ENCODE measurements at regions not wholly inside any gene's neighbourhood (a gene's known extent, or its start where the extent isn't known, plus 50 kb on each side); places are given as distances from the start of the nearest gene placed in this dataset.

DNA sequence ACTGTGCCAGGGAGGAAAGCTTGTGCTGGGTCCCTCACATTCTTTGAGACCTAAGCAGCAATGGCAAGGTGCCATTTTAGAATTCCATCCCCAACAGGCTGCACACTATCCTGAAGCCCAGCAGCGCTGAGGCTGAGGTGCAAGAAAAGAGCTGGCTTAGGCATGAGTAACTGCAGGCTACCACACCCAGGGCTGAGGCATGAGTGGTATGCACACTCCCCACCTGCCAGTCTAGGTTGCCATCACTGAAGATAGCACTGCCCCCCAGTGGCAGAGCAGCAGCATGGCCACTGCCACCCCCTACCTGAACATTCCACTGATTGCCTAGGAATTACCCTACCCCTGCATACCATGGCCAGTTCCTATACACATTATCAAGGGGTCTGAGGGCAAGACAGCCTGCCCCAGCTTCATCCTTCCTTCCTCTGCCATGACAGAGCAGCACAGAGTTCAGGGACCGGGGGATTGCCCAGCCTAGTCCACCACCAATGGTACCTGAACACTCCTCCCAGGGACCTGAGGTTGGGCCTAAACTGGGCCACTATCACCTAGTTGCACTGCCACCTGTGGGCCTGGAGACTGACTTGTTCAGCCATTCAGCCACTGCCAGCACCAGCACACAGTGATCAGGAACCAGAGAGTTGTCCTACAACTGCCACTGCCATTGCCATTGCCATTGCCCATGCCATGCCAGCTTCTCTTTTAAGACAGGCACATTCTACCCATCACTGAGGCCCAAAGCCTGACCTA, 129.8 kb downstream of the SATB1 start:
- Histone ChIP-seq H3K27me3 (ENCODE audit: insufficient read depth, low read length) (no peaks in the 10 kb centered on the region), H3K4me1 (ENCODE audit: insufficient read depth, low read length) (no peaks in the 10 kb centered on the region), H3K9me3 (ENCODE audit: low read depth, low read length) (peaks cover 22% of the 10 kb centered on the region), H3K4me3 (ENCODE audit: low read length) (no peak overlapping the region)

DNA sequence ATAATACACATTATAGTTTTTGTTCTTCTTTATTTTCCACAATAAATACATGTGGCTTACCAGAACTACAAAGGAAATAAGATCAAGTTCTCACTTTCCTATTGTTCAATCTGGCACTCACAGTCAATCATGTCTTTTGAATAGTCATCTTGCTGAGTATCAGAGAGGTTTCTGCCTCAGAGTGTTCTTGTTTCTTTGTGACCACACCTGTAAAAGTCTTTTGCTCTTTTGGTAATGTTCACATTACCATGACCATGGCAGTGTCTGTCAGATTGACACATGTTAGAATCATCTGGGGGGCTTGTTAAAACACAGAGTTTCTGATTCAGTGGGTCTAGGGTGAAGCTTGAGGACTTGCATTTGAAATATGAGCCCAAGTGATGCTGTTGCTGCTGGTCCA, 135.0 kb downstream of the SATB1 start:
- H3K4me1 ChIP-seq (ENCODE audit: insufficient read depth, low read length), result no peaks in the 10 kb centered on the region
- H3K4me3 ChIP-seq (ENCODE audit: low read length), result no peak overlapping the region
- H3K27me3 ChIP-seq (ENCODE audit: insufficient read depth, low read length), result no peaks in the 10 kb centered on the region
- no peaks in the 10 kb centered on the region for H3K9me3 ChIP-seq (ENCODE audit: low read depth, low read length)

DNA sequence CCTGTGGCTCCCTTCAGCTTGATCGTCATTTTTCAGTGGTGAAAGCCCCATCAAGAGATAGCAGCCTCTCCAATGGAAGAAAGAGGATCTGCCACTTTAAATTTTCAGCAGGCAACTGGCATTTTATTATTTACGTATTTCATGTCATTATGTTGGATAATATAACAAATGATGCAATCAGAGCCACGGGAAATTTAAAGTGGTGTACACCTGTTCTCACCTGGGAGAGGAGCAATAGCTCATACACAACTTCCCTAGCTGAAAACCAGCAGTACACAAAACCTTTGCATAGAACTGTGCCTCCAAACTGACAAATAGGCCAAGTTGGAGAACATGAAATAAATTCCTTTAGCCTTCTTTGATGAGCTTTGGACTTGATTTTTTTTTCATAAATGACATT, 136.9 kb downstream of the SATB1 start:
- H3K4me3 ChIP-seq (ENCODE audit: low read length), result no peak overlapping the region
- H3K27me3 ChIP-seq (ENCODE audit: insufficient read depth, low read length), result no peaks in the 10 kb centered on the region
- H3K4me1 ChIP-seq (ENCODE audit: insufficient read depth, low read length), result no peaks in the 10 kb centered on the region
- H3K9me3 ChIP-seq (ENCODE audit: low read depth, low read length), result no peaks in the 10 kb centered on the region

DNA sequence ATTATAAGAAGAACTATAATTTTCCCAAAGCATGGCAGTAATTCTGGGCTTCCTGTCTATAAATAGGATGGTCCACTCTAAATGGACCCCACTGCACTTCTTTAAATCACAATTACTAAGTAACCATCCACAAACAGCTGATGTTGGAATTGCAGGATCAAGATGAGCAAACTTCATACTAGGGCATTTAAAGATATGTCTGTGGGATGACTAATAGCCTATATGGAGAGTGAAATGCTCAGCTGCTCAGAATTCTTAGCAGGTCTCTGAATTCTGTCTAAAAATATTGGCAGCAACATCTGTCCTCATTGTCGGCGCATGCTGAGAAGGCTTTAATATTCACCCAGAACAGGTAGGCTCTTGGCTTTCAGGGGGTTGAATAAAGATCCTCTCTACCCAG, 140.4 kb downstream of the SATB1 start:
- H3K27me3 ChIP-seq (ENCODE audit: insufficient read depth, low read length), result no peaks in the 10 kb centered on the region
- no peak overlapping the region for H3K4me3 ChIP-seq (ENCODE audit: low read length)
- no peaks in the 10 kb centered on the region for H3K9me3 ChIP-seq (ENCODE audit: low read depth, low read length)

DNA sequence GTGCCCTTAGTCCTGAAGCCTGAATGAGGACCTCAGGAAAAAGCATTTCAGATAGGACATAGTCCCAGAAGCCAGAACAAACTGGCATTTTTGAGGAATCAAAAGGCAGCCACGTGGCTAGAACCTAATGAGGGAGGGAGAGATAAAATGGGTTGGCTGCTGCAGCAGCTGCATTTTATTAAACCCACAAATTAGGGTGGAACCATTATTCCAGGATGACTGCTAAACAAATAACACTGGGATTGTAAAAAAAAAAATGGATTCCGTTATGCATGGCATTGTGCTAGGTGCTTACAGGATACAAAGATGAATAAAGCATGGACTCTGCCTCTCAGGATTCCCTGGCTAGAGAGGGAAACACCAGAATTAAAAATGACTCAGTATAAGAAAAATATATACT, 141.5 kb downstream of the SATB1 start:
- H3K27me3 ChIP-seq (ENCODE audit: insufficient read depth, low read length), result no peaks in the 10 kb centered on the region
- no peaks in the 10 kb centered on the region for H3K4me1 ChIP-seq (ENCODE audit: insufficient read depth, low read length)
- H3K9me3 ChIP-seq (ENCODE audit: low read depth, low read length), result no peaks in the 10 kb centered on the region
- H3K4me3 ChIP-seq (ENCODE audit: low read length), result no peak overlapping the region

More for the DNA sequence above, 140.4 kb downstream of the SATB1 start:
- no peaks in the 10 kb centered on the region for H3K4me1 ChIP-seq (ENCODE audit: insufficient read depth, low read length)

DNA sequence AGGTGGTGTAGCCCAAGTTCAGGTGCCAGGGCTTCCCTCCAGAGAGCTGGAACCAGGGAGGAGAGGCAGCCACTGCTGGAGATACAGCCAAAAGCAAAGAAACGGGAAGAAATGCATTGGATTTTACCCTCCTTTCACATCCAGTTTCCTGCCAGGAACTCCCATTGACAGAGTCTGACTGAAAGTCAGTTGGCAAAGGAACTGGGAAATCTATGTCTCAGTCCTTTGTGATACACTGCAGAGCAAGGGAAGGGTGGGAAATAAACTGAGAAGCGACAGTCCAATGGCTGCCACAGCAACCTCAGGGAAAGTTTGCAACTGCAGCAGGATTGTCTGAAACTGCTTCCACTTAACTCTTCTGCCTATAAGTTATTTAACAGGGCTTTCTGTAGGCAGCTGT, 142.6 kb downstream of the SATB1 start:
- H3K4me1 ChIP-seq (ENCODE audit: insufficient read depth, low read length), result no peaks in the 10 kb centered on the region
- no peak overlapping the region for H3K4me3 ChIP-seq (ENCODE audit: low read length)
- H3K27me3 ChIP-seq (ENCODE audit: insufficient read depth, low read length), result no peaks in the 10 kb centered on the region
- no peaks in the 10 kb centered on the region for H3K9me3 ChIP-seq (ENCODE audit: low read depth, low read length)

DNA sequence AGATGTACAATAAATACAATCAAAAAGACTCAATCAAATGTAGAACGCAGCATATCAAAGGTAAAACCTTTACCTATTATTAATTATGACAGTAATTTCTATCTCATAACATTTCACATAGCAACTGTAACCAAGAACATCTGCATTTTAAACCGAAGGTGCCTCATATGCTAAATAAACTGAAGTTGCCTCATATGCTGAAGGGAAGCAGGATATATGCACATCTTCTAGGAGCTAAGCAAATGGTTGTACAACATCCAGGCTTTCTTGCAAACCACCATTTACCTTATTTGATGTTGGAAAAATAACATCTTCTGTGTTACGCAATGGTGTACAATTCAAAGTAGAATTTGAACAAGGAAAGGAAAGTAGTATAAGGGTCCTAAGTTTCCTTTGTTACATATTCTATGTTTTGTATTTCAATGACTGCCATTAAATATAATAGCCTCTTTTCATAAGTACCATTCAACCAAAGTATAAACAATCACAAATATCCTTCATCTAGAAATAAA, 145.9 kb downstream of the SATB1 start:
- Histone ChIP-seq H3K4me1 (ENCODE audit: insufficient read depth, low read length) (no peaks in the 10 kb centered on the region), H3K4me3 (ENCODE audit: low read length) (no peak overlapping the region), H3K9me3 (ENCODE audit: low read depth, low read length) (no peaks in the 10 kb centered on the region), H3K27me3 (ENCODE audit: insufficient read depth, low read length) (no peaks in the 10 kb centered on the region)

DNA sequence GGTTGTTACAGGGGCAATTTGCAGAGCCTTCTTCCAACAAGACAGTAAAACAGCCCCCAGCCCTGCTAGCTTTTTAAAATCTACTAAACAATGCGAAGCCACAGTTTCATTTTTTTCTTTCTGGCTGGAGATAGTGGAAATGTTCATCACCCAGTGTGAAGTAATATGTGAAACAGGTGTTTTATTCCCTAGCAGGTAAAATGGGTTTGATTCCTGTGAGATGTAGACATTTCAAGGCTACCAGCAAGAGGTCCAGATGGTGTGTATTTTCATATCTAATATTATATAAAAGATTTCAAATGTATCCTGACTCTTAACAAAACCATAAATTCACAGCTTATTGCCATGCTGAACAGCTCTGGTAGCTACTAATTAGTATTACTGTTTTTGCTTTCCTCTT, 160.3 kb downstream of the SATB1 start:
- H3K4me1 ChIP-seq (ENCODE audit: insufficient read depth, low read length), result no peaks in the 10 kb centered on the region

DNA sequence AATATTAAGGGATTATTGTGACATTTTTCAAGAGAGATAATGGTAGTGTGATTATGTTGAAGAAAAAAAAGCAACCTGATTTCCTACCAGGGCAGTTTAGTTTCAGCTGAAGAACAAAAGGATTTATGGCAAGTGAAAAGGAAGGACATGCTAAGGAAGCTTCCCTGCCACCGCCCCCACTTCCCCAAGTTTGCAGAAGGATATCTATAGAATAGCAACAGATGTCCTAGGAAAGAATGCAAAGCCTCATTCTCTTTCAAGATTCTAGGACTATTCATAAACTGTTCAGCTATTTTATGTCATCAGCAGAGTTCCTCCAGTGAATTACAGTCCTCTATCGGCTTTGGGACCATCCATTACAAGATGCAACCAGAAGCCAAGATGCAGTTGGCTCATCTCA, 160.8 kb downstream of the SATB1 start:
- no peak overlapping the region for H3K4me3 ChIP-seq (ENCODE audit: low read length)
- H3K9me3 ChIP-seq (ENCODE audit: low read depth, low read length), result no peaks in the 10 kb centered on the region
- no peaks in the 10 kb centered on the region for H3K27me3 ChIP-seq (ENCODE audit: insufficient read depth, low read length)
- no peaks in the 10 kb centered on the region for H3K4me1 ChIP-seq (ENCODE audit: insufficient read depth, low read length)

More for the DNA sequence above, 160.3 kb downstream of the SATB1 start:
- no peaks in the 10 kb centered on the region for H3K27me3 ChIP-seq (ENCODE audit: insufficient read depth, low read length)
- H3K9me3 ChIP-seq (ENCODE audit: low read depth, low read length), result no peaks in the 10 kb centered on the region
- H3K4me3 ChIP-seq (ENCODE audit: low read length), result no peak overlapping the region

DNA sequence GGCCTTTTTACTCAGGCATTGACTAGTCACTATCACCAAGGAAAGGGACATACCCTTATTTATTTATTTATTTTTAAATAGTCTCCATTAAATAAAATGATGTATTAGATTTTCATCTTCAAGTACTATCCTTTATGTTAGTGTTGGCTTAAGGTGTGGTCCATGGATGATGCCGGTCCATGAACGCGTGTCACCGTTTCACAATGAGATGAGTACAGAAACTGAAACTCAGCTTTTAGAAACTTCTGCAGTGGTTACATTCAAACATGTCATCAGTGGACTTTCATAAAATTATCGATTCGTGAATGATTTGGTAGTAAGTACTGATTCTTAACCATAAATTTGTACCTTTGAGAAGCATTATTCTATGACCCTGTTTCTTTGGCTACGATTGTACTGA, 166.6 kb downstream of the SATB1 start:
- Histone ChIP-seq H3K27me3 (ENCODE audit: insufficient read depth, low read length) (no peaks in the 10 kb centered on the region), H3K4me3 (ENCODE audit: low read length) (no peak overlapping the region), H3K9me3 (ENCODE audit: low read depth, low read length) (no peaks in the 10 kb centered on the region)

DNA sequence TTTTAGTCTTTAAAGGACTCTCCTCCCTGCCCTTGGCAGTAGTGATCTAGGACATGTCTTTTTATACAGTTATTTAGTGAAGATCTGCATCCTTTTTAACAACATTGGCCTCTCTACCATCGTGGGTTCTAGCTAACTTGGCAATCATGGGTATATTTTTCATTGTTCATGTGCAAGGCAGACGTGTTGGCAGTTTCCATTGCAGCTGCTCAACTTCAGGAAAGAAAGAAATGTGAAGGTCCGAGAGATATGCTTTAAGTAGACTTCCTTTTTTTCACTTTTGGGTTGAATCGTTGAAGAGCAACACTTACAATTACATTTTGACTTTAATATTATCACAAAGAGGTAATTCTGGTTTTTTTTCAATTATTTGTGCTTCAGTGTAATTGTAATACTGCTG, 172.6 kb downstream of the SATB1 start:
- H3K27me3 ChIP-seq (ENCODE audit: insufficient read depth, low read length), result no peaks in the 10 kb centered on the region
- peaks cover 3% of the 10 kb centered on the region for H3K4me1 ChIP-seq (ENCODE audit: insufficient read depth, low read length)
- no peak overlapping the region for H3K4me3 ChIP-seq (ENCODE audit: low read length)
- no peaks in the 10 kb centered on the region for H3K9me3 ChIP-seq (ENCODE audit: low read depth, low read length)

More for the DNA sequence above, 166.6 kb downstream of the SATB1 start:
- no peaks in the 10 kb centered on the region for H3K4me1 ChIP-seq (ENCODE audit: insufficient read depth, low read length)

DNA sequence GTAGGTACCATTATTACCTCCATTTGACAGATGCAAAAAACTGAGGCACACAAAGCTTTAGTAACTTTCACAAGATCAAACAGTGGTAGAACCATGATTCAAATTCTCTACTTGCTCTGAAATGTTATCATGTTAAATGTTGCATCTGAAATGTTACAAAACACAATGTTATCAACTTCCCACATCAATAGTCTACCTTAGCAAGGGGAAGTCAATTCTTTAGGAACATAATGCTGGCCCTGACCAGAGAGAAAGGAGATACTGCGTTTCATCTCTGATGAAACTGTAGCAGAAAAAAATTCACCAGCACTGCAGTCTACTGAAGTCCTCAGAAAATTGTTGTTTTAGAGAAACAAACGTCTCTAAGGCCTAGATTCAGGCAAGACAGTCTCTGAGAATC, 174.1 kb downstream of the SATB1 start:
- Histone ChIP-seq H3K9me3 (ENCODE audit: low read depth, low read length) (no peaks in the 10 kb centered on the region), H3K4me1 (ENCODE audit: insufficient read depth, low read length) (peaks cover 3% of the 10 kb centered on the region), H3K4me3 (ENCODE audit: low read length) (no peak overlapping the region), H3K27me3 (ENCODE audit: insufficient read depth, low read length) (no peaks in the 10 kb centered on the region)

DNA sequence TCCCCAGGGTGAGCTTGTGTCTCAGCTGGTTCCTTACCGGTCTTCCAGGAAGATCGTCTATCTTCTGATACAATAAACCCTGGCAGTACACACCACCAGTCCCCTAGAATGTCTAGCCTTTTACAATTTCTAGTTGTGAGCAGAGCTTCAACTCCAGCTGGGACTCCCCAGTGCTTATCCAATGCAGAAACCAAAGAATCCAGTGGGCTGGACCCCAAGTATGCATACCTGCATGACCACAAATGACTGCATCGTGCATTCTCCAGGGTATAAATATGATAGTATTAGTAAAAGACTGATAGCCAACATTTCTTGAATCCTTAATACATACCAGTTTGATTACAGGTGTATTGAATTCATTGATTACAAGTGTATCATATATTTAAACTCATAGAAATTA, 176.0 kb downstream of the SATB1 start:
- Histone ChIP-seq H3K27me3 (ENCODE audit: insufficient read depth, low read length) (no peaks in the 10 kb centered on the region), H3K9me3 (ENCODE audit: low read depth, low read length) (no peaks in the 10 kb centered on the region), H3K4me1 (ENCODE audit: insufficient read depth, low read length) (peaks cover 3% of the 10 kb centered on the region), H3K4me3 (ENCODE audit: low read length) (no peak overlapping the region)

DNA sequence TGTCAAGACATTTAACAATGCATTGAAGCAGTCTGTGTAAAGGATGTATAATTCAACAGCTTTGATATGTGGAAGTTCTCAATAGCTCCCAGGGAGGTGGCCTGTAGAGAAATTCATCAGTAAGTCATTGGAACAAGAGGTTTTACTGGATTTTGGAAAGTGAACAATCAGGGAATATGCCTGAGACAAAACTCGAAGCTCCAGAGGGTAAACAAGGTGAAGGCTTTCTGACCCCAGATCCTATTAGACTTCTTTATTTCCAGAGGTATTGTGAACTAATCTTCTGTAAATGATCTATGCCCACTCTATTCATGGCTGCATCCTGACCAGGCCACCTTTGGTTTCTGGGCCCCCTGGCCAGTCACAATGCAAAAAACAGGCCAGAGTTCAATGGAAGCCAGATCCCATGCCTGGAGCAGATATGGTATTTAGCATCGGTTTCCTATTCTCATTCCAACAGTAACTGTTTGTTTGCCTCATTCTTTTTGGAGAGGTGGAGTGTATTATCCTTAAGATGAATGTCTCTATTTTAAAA, 177.3 kb downstream of the SATB1 start:
- Histone ChIP-seq H3K4me1 (ENCODE audit: insufficient read depth, low read length) (peaks cover 3% of the 10 kb centered on the region), H3K4me3 (ENCODE audit: low read length) (no peak overlapping the region), H3K27me3 (ENCODE audit: insufficient read depth, low read length) (no peaks in the 10 kb centered on the region), H3K9me3 (ENCODE audit: low read depth, low read length) (no peaks in the 10 kb centered on the region)

DNA sequence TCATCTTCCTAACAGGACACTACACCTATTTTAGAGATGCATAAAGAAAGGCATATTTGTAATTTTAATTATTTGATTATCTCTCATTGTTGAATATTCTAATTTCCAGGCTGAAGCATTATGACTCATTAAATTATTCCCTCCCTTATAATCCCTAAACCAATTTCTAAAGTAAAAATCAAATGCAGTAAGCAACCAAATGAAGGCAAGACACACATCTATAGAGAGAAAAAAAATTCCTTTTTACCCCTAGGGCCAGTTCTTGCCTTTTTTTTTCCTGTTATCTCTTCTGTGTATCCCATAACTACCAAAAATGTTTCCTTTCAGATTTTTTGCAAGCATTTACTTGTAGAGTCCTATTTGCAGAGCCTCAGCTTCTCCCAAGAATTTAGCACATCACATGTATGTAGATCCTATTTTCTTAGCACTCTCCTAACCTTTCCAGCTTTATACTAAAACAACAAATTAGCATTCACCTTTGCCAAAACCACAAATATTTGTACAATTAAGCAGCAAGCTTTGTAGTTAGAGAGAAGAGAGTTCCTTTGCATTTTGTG, 177.9 kb downstream of the SATB1 start:
- no peak overlapping the region for H3K4me3 ChIP-seq (ENCODE audit: low read length)
- no peaks in the 10 kb centered on the region for H3K9me3 ChIP-seq (ENCODE audit: low read depth, low read length)
- no peaks in the 10 kb centered on the region for H3K27me3 ChIP-seq (ENCODE audit: insufficient read depth, low read length)
- no peaks in the 10 kb centered on the region for H3K4me1 ChIP-seq (ENCODE audit: insufficient read depth, low read length)
